GM10266 (cell line): ENCODE measurements at regions not wholly inside any gene's neighbourhood (a gene's known extent, or its start where the extent isn't known, plus 50 kb on each side); places are given as distances from the start of the nearest gene placed in this dataset.
A peak's percentile ranks its signal among the peaks of the same experiment; 100 is the strongest.

Experiments used
- DNase-seq: peaks from one replicate; pipeline ENCODE4 v3.0.0; 2012; ENCODE audit errors: extremely low spot score
- TF ChIP-seq, protein P1 (sequence below): IDR thresholded peaks from 2 replicates; pipeline ENCODE4 v1.5.1; 2012; ENCODE audit warnings: mild to moderate bottlenecking, low read depth; ENCODE audit not compliant: control insufficient read depth, insufficient read depth; ENCODE audit errors: missing control alignments

DNA sequence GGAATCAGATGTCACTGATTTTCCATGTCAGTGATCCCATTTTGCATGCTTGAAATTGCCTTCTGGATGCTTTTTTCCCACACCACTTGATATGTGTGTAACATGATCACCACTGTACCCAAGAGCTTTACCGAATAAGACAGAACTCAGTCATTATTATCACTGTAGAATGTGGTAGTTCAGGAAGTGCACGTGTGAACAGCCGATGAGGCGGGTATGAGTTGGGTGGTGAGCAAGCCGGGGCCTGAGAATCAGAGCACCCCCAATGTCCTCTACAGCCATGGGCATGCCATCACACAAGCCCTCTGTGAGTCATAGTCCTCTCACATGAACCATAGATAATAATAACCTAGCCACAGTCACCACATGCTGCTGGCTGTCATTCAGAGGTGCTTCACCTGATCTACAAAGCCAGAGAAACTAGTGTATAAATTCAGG lies 470.8 kb downstream of the SOX2 start:
- DNase-seq, result peak; percentile 9
- TF ChIP-seq, protein P1, sequence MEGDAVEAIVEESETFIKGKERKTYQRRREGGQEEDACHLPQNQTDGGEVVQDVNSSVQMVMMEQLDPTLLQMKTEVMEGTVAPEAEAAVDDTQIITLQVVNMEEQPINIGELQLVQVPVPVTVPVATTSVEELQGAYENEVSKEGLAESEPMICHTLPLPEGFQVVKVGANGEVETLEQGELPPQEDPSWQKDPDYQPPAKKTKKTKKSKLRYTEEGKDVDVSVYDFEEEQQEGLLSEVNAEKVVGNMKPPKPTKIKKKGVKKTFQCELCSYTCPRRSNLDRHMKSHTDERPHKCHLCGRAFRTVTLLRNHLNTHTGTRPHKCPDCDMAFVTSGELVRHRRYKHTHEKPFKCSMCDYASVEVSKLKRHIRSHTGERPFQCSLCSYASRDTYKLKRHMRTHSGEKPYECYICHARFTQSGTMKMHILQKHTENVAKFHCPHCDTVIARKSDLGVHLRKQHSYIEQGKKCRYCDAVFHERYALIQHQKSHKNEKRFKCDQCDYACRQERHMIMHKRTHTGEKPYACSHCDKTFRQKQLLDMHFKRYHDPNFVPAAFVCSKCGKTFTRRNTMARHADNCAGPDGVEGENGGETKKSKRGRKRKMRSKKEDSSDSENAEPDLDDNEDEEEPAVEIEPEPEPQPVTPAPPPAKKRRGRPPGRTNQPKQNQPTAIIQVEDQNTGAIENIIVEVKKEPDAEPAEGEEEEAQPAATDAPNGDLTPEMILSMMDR, result no peak

GRCh38 chr3:182183716-182184430 lies 472.1 kb downstream of the SOX2 start:
- TF ChIP-seq, protein P1, result no peak
- DNase-seq, result no peak

GRCh38 chr3:182185313-182185712 lies 473.6 kb downstream of the SOX2 start:
- DNase-seq, result no peak
- TF ChIP-seq, protein P1, result no peak

DNA sequence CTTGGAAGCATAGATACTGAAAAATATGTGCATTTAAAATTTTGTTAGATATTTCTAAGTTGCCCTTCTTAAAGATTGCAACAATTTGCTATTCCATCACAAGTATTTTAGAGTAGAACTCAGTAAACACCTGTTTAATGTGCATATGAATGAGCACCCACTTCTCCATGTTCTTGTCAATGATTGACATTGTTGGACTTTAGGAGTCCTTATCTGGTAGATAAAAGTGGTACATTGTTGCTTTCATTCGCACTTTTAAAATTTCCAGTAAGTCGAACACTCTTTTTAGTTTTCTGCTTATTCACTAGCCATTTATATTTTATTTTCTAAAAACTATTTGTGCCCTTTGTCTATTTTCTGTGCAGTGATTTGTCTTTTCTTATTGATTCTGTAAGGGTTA lies 478.3 kb downstream of the SOX2 start:
- TF ChIP-seq, protein P1, result no peak
- no peak for DNase-seq

- TF ChIP-seq, protein P1, result no peak
- no peak for DNase-seq
These were observed 486.6 kb downstream of the SOX2 start for GRCh38 chr3:182198345-182198744.

GRCh38 chr3:182201456-182202168 lies 489.9 kb downstream of the SOX2 start:
- TF ChIP-seq, protein P1, result no peak
- DNase-seq, result no peak
